ENCODE measurements at regions not wholly inside any gene's neighbourhood (a gene's known extent, or its start where the extent isn't known, plus 50 kb on each side); places are given as distances from the start of the nearest gene placed in this dataset.

DNA sequence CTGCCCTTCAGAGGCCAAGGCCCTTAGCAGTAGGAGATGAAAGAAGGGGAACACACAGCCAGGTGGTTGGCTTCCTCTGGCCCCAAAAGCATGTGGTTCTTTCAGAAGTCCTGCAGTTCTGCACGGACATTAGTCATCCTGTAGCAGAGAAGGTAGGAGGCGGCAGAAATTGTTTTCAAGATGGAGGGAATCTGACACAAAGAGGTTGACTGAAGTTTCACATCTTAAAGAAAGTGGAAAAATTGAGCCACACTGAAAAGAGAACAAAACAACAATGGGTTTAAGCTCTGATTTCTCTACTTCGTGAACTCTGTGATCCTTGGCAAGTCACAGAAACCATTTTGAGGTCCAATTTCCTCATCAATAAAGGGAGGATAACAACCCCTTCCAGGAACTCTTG lies 125.3 kb upstream of the DNAH14 start:
- TF ChIP-seq, protein P1, sequence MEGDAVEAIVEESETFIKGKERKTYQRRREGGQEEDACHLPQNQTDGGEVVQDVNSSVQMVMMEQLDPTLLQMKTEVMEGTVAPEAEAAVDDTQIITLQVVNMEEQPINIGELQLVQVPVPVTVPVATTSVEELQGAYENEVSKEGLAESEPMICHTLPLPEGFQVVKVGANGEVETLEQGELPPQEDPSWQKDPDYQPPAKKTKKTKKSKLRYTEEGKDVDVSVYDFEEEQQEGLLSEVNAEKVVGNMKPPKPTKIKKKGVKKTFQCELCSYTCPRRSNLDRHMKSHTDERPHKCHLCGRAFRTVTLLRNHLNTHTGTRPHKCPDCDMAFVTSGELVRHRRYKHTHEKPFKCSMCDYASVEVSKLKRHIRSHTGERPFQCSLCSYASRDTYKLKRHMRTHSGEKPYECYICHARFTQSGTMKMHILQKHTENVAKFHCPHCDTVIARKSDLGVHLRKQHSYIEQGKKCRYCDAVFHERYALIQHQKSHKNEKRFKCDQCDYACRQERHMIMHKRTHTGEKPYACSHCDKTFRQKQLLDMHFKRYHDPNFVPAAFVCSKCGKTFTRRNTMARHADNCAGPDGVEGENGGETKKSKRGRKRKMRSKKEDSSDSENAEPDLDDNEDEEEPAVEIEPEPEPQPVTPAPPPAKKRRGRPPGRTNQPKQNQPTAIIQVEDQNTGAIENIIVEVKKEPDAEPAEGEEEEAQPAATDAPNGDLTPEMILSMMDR (conservative IDR thresholded peaks at IDR 0.05; ENCODE audit: low read depth, low read length) = no peak
- no peak for DNase-seq (ENCODE audit: low read depth)
- no peak overlapping the region for H3K4me3 ChIP-seq (ENCODE audit: low read depth, low read length)

GRCh38 chr1:224805889-224806288 lies 123.6 kb upstream of the DNAH14 start:
- no peak overlapping the region for H3K4me3 ChIP-seq (ENCODE audit: low read depth, low read length)
- TF ChIP-seq, protein P1 (conservative IDR thresholded peaks at IDR 0.05; ENCODE audit: low read depth, low read length) = no peak

DNA sequence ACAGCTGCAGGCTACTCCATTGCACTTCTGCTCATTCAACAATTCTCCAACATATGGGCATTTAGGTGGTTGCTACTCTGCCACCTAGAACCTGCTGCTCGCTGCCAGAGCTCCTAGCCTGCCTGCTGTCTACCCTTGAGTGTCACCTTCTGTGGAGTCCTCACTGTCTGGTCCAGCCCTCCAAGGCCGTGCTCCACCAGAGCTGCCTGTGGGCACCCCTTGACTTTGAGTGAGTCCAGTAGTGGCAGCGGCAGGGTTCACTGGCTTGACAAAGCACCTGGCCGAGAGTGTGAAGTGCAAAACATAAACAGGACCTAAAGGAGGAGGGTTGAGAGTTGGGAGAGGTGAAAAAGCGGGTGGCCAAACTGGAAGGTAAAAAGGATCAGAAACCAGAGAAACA lies 120.3 kb upstream of the DNAH14 start:
- no peak for DNase-seq (ENCODE audit: low read depth)
- TF ChIP-seq, protein P1 (conservative IDR thresholded peaks at IDR 0.05; ENCODE audit: low read depth, low read length) = no peak
- H3K4me3 ChIP-seq (ENCODE audit: low read depth, low read length) = no peak overlapping the region

More at GRCh38 chr1:224805889-224806288, 123.6 kb upstream of the DNAH14 start:
- no peak for DNase-seq (ENCODE audit: low read depth)

- TF ChIP-seq, protein P1 (conservative IDR thresholded peaks at IDR 0.05; ENCODE audit: low read depth, low read length) = no peak
- no peak overlapping the region for H3K4me3 ChIP-seq (ENCODE audit: low read depth, low read length)
- DNase-seq (ENCODE audit: low read depth) = no peak
These were observed 119.9 kb upstream of the DNAH14 start for GRCh38 chr1:224809613-224810012.

DNA sequence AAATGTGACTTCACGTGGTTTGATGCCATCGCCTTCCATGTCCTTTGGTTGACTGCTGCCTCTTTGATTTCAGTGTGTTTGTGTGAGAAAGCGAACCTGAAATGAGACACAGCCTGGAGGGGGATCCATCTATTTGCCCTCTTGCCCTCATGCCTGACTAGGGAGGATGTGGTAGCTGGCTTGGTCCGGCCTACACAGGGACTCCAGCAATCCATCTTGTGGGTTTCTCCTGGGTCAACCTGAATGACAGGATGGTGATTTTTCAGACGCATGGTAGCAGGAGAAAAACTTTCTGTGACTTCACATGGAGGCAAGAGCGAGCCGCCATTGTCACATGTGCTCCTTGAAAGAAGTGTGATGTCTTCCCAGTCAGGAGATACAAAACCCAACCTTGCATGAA lies 117.9 kb upstream of the DNAH14 start:
- TF ChIP-seq, protein P1 (conservative IDR thresholded peaks at IDR 0.05; ENCODE audit: low read depth, low read length) = no peak
- no peak overlapping the region for H3K4me3 ChIP-seq (ENCODE audit: low read depth, low read length)
- DNase-seq (ENCODE audit: low read depth) = no peak

DNA sequence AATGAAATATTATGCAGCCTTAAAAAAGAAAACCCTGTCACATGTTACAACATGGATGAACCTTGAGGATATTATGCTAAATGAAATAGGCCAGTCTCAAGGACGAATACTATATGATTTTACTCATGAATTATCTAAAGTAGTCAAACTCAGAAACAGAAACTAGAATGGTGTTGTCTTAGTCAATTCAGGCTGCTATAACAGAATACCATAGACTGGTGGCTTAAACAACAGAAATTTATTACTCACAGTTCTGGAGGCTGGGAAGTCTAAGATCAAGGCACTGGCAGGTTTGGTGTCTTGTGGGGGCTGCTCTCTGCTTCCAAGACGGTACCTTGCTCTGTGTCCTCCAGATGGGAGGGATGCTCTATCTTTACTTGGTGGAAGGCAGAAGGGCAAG lies 113.8 kb upstream of the DNAH14 start:
- DNase-seq (ENCODE audit: low read depth) = no peak
- no peak overlapping the region for H3K4me3 ChIP-seq (ENCODE audit: low read depth, low read length)
- TF ChIP-seq, protein P1 (conservative IDR thresholded peaks at IDR 0.05; ENCODE audit: low read depth, low read length) = no peak

DNA sequence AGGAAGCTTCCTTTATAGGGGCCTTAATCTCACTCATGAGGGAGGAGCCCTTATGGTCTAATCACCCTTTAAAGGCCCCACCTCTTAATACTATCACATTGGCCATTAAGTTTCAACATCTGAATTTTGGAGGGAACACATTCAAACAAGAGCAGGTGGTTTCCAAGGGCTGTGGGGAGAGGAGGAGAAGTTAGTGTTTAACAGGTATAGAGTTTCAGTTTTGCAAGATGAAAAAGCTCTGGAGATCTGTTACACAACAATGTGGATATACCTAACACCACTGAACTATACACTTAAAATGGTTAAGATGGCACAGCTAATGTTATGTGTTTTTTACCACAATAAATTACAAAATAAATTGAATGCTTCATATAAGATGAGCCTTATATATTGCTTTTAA lies 113.4 kb upstream of the DNAH14 start:
- no peak overlapping the region for H3K4me3 ChIP-seq (ENCODE audit: low read depth, low read length)
- TF ChIP-seq, protein P1 (conservative IDR thresholded peaks at IDR 0.05; ENCODE audit: low read depth, low read length) = no peak
- no peak for DNase-seq (ENCODE audit: low read depth)
